Mucosa of descending colon (tissue), 3 donors: ENCODE measurements at regions not wholly inside any gene's neighbourhood (a gene's known extent, or its start where the extent isn't known, plus 50 kb on each side); places are given as distances from the start of the nearest gene placed in this dataset.

Experiments
- ATAC-seq: fragments of 200-7000 bp; cut with Tn5 transposase; one replicate; pipeline ENCODE4 v1.9.1; 2020; ENCODE audit warnings: mild to moderate bottlenecking, moderate library complexity
- DNase-seq, 3 donors: peaks; one replicate each; pipeline ENCODE4 v3.0.0-alpha.2; 2020
- H3K36me3 ChIP-seq: fragments of 200-600 bp; one replicate; pipeline ENCODE4 v1.8.0; 2021; ENCODE audit warnings: low read depth, mild to moderate bottlenecking
- H3K4me1 ChIP-seq: fragments of 200-600 bp; one replicate; pipeline ENCODE4 v1.8.0; 2021; ENCODE audit warnings: low read depth, mild to moderate bottlenecking
- H3K4me3 ChIP-seq: fragments of 200-600 bp; one replicate; pipeline ENCODE4 v1.8.0; 2021; ENCODE audit warnings: mild to moderate bottlenecking
- H3K9me3 ChIP-seq: fragments of 200-600 bp; one replicate; pipeline ENCODE4 v1.8.0; 2021; ENCODE audit warnings: mild to moderate bottlenecking
- CTCF ChIP-seq: fragments of 200-600 bp; IDR thresholded peaks from one replicate; pipeline ENCODE4 v1.8.0; 2022; ENCODE audit warnings: antibody characterized with exemption, mild to moderate bottlenecking
- intact Hi-C, 2 donors: fragments of 100-400 bp; cut with DNase I in 1 of 2; cut with micrococcal nuclease in 1 of 2; formaldehyde crosslinking; loops; one replicate each; pipeline versions ENCODE4 v1.11.0 to v1.11.1; 2022; cut with DNase I, micrococcal nuclease
- donor health status: DM: no; HTN: no; CAD: no; lungs with moderate emphysema.
- donor health status: DM: no; HTN: no; CAD: no.
- donor health status: DM: no; HTN: yes; CAD: no.

- no peak overlapping the region for H3K4me3 ChIP-seq
- ATAC-seq (no peak), DNase-seq (no peak)
- no peak for TF ChIP-seq CTCF
- intact Hi-C loops: no loop called here
- no peaks in the 10 kb centered on the region for H3K9me3 ChIP-seq
- H3K36me3 ChIP-seq: no peaks in the 10 kb centered on the region
- H3K4me1 ChIP-seq: no peaks in the 10 kb centered on the region
These were observed 605.8 kb upstream of the DPPA4 start for GRCh38 chr3:109943181-109943580.

GRCh38 chr3:109944836-109945235, 607.5 kb upstream of the DPPA4 start:
- Histone ChIP-seq H3K4me1 (no peaks in the 10 kb centered on the region), H3K9me3 (no peaks in the 10 kb centered on the region), H3K4me3 (no peak overlapping the region), H3K36me3 (no peaks in the 10 kb centered on the region)
- ATAC-seq (no peak), DNase-seq (no peak)
- intact Hi-C loops: no loop called here
- no peak for TF ChIP-seq CTCF

GRCh38 chr3:109952924-109953323, 615.6 kb upstream of the DPPA4 start:
- no peaks in the 10 kb centered on the region for H3K9me3 ChIP-seq
- no peak overlapping the region for H3K4me3 ChIP-seq
- no peaks in the 10 kb centered on the region for H3K4me1 ChIP-seq
- H3K36me3 ChIP-seq: no peaks in the 10 kb centered on the region
- ATAC-seq (no peak), DNase-seq (no peak)
- no peak for TF ChIP-seq CTCF
- intact Hi-C loops: no loop called here

GRCh38 chr3:109963831-109964230, 626.5 kb upstream of the DPPA4 start:
- intact Hi-C loops: no loop called here
- no peak for DNase-seq
- Histone ChIP-seq H3K36me3 (no peaks in the 10 kb centered on the region), H3K9me3 (no peaks in the 10 kb centered on the region), H3K4me3 (no peak overlapping the region), H3K4me1 (no peaks in the 10 kb centered on the region)
- ATAC-seq: no peak
- no peak for TF ChIP-seq CTCF

GRCh38 chr3:109973733-109974132, 636.4 kb upstream of the DPPA4 start:
- intact Hi-C loops: no loop called here
- Histone ChIP-seq H3K4me1 (no peaks in the 10 kb centered on the region), H3K4me3 (no peak overlapping the region), H3K36me3 (no peaks in the 10 kb centered on the region), H3K9me3 (peaks cover 3% of the 10 kb centered on the region)
- DNase-seq (no peak), ATAC-seq (no peak)
- no peak for TF ChIP-seq CTCF

GRCh38 chr3:109977897-109978296, 640.6 kb upstream of the DPPA4 start:
- ATAC-seq: no peak

More at GRCh38 chr3:109977897-109978296, 640.6 kb upstream of the DPPA4 start:
- Histone ChIP-seq H3K36me3 (no peaks in the 10 kb centered on the region), H3K9me3 (peaks cover 3% of the 10 kb centered on the region), H3K4me3 (no peak overlapping the region), H3K4me1 (no peaks in the 10 kb centered on the region)
- TF ChIP-seq CTCF: no peak
- no peak for DNase-seq
- intact Hi-C loops: no loop called here
